B cell (primary cell): ENCODE measurements at regions not wholly inside any gene's neighbourhood (a gene's known extent, or its start where the extent isn't known, plus 50 kb on each side); places are given as distances from the start of the nearest gene placed in this dataset.

Source experiments
- ATAC-seq: fragments of 200-7000 bp; cut with Tn5 transposase; one replicate; pipeline ENCODE4 v1.10.0; 2021; ENCODE audit warnings: low read depth, mild to moderate bottlenecking, moderate number of reproducible peaks, moderate library complexity
- CTCF ChIA-PET: fragments of 350-600 bp; sonication (Branson Sonifier 250); formaldehyde crosslinking; loops from one replicate; lab custom pipeline; 2021; ENCODE audit warnings: antibody characterized with exemption, inconsistent platforms; lab: Charles Lee
- POLR2A ChIA-PET: fragments of 350-600 bp; sonication (Branson Sonifier 250); formaldehyde crosslinking; loops from one replicate; lab custom pipeline; 2021; ENCODE audit warnings: antibody characterized with exemption; lab: Charles Lee
- DNase-seq: peaks from one replicate; pipeline ENCODE4 v3.0.0; 2013
- H2AFZ ChIP-seq: 2 replicates; pipeline ENCODE4 v1.6.1; 2012; ENCODE audit warnings: mild to moderate bottlenecking, low read depth, low read length; ENCODE audit not compliant: insufficient read depth, poor library complexity, severe bottlenecking
- H3K27ac ChIP-seq, 2 donors: 1 replicate in 1 of 2; 2 replicates in 1 of 2; pipeline ENCODE4 v1.5.1; 2012 to 2013; ENCODE audit warnings: low read length in 2 of 2, mild to moderate bottlenecking in 2 of 2, moderate library complexity in 1 of 2
- H3K27me3 ChIP-seq, 4 experiments: fragments of 200-600 bp in 1 of 4; sonication (generic) in 1 of 4; replicated peaks in 1 of 4; 1 replicate in 2 of 4; 2 replicates in 2 of 4; pipeline versions ENCODE4 v1.6.1 to v1.7.0; 2013 to 2016; ENCODE audit warnings: low read length in 3 of 4, mild to moderate bottlenecking in 2 of 4, mixed read lengths in 1 of 4, moderate library complexity in 1 of 4; ENCODE audit not compliant: insufficient read depth in 4 of 4, control insufficient read depth in 3 of 4; ENCODE audit errors: control extremely low read depth in 1 of 4
- H3K36me3 ChIP-seq, 2 experiments: replicated peaks in 1 of 2; 1 replicate in 1 of 2; 2 replicates in 1 of 2; pipeline versions ENCODE4 v1.6.1 to v1.7.1; 2013; ENCODE audit warnings: low read length in 1 of 2; ENCODE audit not compliant: insufficient read depth in 2 of 2, control insufficient read depth in 1 of 2; ENCODE audit errors: control extremely low read depth in 1 of 2, extremely low read depth in 1 of 2
- H3K4me1 ChIP-seq, 2 donors: fragments of 200-600 bp in 1 of 2; sonication (generic) in 1 of 2; 1 replicate in 1 of 2; 2 replicates in 1 of 2; pipeline versions ENCODE4 v1.5.1 to v1.6.1; 2013 to 2017; ENCODE audit warnings: low read length in 2 of 2; ENCODE audit not compliant: control insufficient read depth in 2 of 2, insufficient read depth in 2 of 2
- H3K4me2 ChIP-seq: replicated peaks from 2 replicates; pipeline ENCODE3; 2012; ENCODE audit warnings: mild to moderate bottlenecking, low read depth, low read length; ENCODE audit not compliant: poor library complexity, severe bottlenecking
- H3K4me3 ChIP-seq, 5 experiments: fragments of 200-600 bp in 1 of 5; sonication (generic) in 1 of 5; 1 replicate in 3 of 5; 2 replicates in 2 of 5; pipeline versions ENCODE4 v1.5.1 to v1.7.0; 2011 to 2016; ENCODE audit warnings: low read length in 4 of 5, mild to moderate bottlenecking in 4 of 5, low read depth in 2 of 5, control low read depth in 1 of 5, moderate library complexity in 1 of 5; ENCODE audit not compliant: insufficient read depth in 1 of 5; ENCODE audit errors: control extremely low read depth in 1 of 5, extremely low read depth in 1 of 5
- H3K79me2 ChIP-seq: fragments of 200-600 bp; sonication (generic); one replicate; pipeline ENCODE4 v1.6.0; 2016; ENCODE audit warnings: low read length; ENCODE audit not compliant: control insufficient read depth, insufficient read depth
- H3K9ac ChIP-seq: fragments of 200-600 bp; sonication (generic); 2 replicates; pipeline ENCODE4 v1.6.1; 2017; ENCODE audit warnings: mild to moderate bottlenecking, low read length, moderate library complexity
- H3K9me3 ChIP-seq, 3 donors: one replicate each; pipeline versions ENCODE4 v1.6.1 to v1.7.1; 2013; ENCODE audit warnings: low read length in 2 of 3; ENCODE audit not compliant: control insufficient read depth in 2 of 3, insufficient read depth in 1 of 3; ENCODE audit errors: control extremely low read depth in 1 of 3
- H4K20me1 ChIP-seq: 2 replicates; pipeline ENCODE4 v1.6.0; 2012; ENCODE audit warnings: mild to moderate bottlenecking, low read length; ENCODE audit not compliant: insufficient read depth, control insufficient read depth, poor library complexity, severe bottlenecking
- H3K27ac Mint-ChIP-seq: one replicate; pipeline ENCODE4 v1.8.0; 2021; ENCODE audit warnings: mixed read lengths
- H3K27me3 Mint-ChIP-seq: one replicate; pipeline ENCODE4 v1.8.0; 2021; ENCODE audit warnings: mixed read lengths
- H3K4me1 Mint-ChIP-seq: one replicate; pipeline ENCODE4 v1.8.0; 2021; ENCODE audit warnings: mixed read lengths
- H3K4me3 Mint-ChIP-seq: one replicate; pipeline ENCODE4 v1.8.0; 2021; ENCODE audit warnings: mixed read lengths
- H3K9me3 Mint-ChIP-seq: one replicate; pipeline ENCODE4 v1.8.0; 2022; ENCODE audit warnings: mixed read lengths; ENCODE audit not compliant: insufficient read depth
- CTCF ChIP-seq: fragments of 200-600 bp; IDR thresholded peaks from one replicate; pipeline ENCODE4 v1.8.0; 2022; ENCODE audit warnings: antibody characterized with exemption, mild to moderate bottlenecking
- EZH2 ChIP-seq: IDR thresholded peaks from 2 replicates; pipeline ENCODE4 v1.6.1; 2012; ENCODE audit warnings: borderline replicate concordance, low read depth, mild to moderate bottlenecking, moderate library complexity, low read length; ENCODE audit not compliant: insufficient read depth, poor library complexity, severe bottlenecking
- WGBS: methylation state at CpG from one replicate; pipeline ENCODE4 v1.1.5; 2013; ENCODE audit warnings: missing lambda C conversion rate; ENCODE audit not compliant: insufficient coverage; 5-methylcytosine and 5-hydroxymethylcytosine counted together
- intact Hi-C: fragments of 100-400 bp; cut with micrococcal nuclease; formaldehyde crosslinking; loops from one replicate; pipeline ENCODE4 v1.10.0; 2022

GRCh38 chr11:41675205-41675604 is 215.8 kb upstream of the LRRC4C start:
- H3K27me3 Mint-ChIP-seq, result no peaks in the 10 kb centered on the region
- no peak overlapping the region for H2AFZ ChIP-seq
- no peak overlapping the region for H3K4me2 ChIP-seq
- intact Hi-C loops, result no loop called here
- H4K20me1 ChIP-seq, result no peaks in the 10 kb centered on the region
- H3K27ac ChIP-seq, result no peak overlapping the region
- no CpG with 5 or more reads among the region's 1 CpG for WGBS
- no peaks in the 10 kb centered on the region for H3K9me3 ChIP-seq
- DNase-seq (no peak), ATAC-seq (no peak)
- TF ChIP-seq EZH2 (no peak), CTCF (no peak)
- H3K4me1 Mint-ChIP-seq, result no peaks in the 10 kb centered on the region
- no peaks in the 10 kb centered on the region for H3K27me3 ChIP-seq
- no peaks in the 10 kb centered on the region for H3K4me1 ChIP-seq
- CTCF ChIA-PET, result no interaction called here
- H3K79me2 ChIP-seq, result no peaks in the 10 kb centered on the region
- H3K36me3 ChIP-seq, result no peaks in the 10 kb centered on the region
- H3K27ac Mint-ChIP-seq, result no peak overlapping the region
- no peaks in the 10 kb centered on the region for H3K9me3 Mint-ChIP-seq
- H3K4me3 Mint-ChIP-seq, result no peak overlapping the region
- H3K9ac ChIP-seq, result no peak overlapping the region
- no peak overlapping the region for H3K4me3 ChIP-seq
- POLR2A ChIA-PET, result no interaction called here

GRCh38 chr11:41713030-41713429 is 253.6 kb upstream of the LRRC4C start:
- Histone ChIP-seq H2AFZ (no peak overlapping the region), H3K4me1 (no peaks in the 10 kb centered on the region), H3K4me3 (no peak overlapping the region), H3K9me3 (no peaks in the 10 kb centered on the region), H3K27ac (no peak overlapping the region), H4K20me1 (no peaks in the 10 kb centered on the region), H3K4me2 (no peak overlapping the region), H3K27me3 (no peaks in the 10 kb centered on the region), H3K9ac (no peak overlapping the region), H3K36me3 (no peaks in the 10 kb centered on the region), H3K79me2 (no peaks in the 10 kb centered on the region)
- ChIA-PET POLR2A (no interaction called here), CTCF (no interaction called here)
- TF ChIP-seq CTCF, result no peak
- no peak for TF ChIP-seq EZH2
- Mint-ChIP-seq H3K27me3 (no peaks in the 10 kb centered on the region), H3K4me1 (no peaks in the 10 kb centered on the region), H3K27ac (no peak overlapping the region), H3K9me3 (no peaks in the 10 kb centered on the region), H3K4me3 (no peak overlapping the region)
- 92% methylated on average over 2 of the region's 3 CpGs for WGBS
- ATAC-seq, result no peak
- no peak for DNase-seq
- intact Hi-C loops, result no loop called here
